ENCODE measurements at regions not wholly inside any gene's neighbourhood (a gene's known extent, or its start where the extent isn't known, plus 50 kb on each side); places are given as distances from the start of the nearest gene placed in this dataset.

GRCh38 chr14:84162633-84163032 lies 1367.3 kb upstream of the FLRT2 start:
- no peak for TF ChIP-seq CTCF (conservative IDR thresholded peaks at IDR 0.05; ENCODE audit: low read length)
- H3K4me3 ChIP-seq (ENCODE audit: low read length): no peak overlapping the region
- DNase-seq (ENCODE audit: low read depth): no peak

- no peak for DNase-seq (ENCODE audit: low read depth)
- no peak for TF ChIP-seq CTCF (conservative IDR thresholded peaks at IDR 0.05; ENCODE audit: low read length)
- no peak overlapping the region for H3K4me3 ChIP-seq (ENCODE audit: low read length)
Measured at GRCh38 chr14:84167026-84167425, 1362.9 kb upstream of the FLRT2 start.

GRCh38 chr14:84180336-84180735 lies 1349.6 kb upstream of the FLRT2 start:
- TF ChIP-seq CTCF (conservative IDR thresholded peaks at IDR 0.05; ENCODE audit: low read length): no peak
- no peak for DNase-seq (ENCODE audit: low read depth)

GRCh38 chr14:84181072-84181471 lies 1348.9 kb upstream of the FLRT2 start:
- no peak for DNase-seq (ENCODE audit: low read depth)
- TF ChIP-seq CTCF (conservative IDR thresholded peaks at IDR 0.05; ENCODE audit: low read length): no peak
- no peak overlapping the region for H3K4me3 ChIP-seq (ENCODE audit: low read length)

More at GRCh38 chr14:84180336-84180735, 1349.6 kb upstream of the FLRT2 start:
- H3K4me3 ChIP-seq (ENCODE audit: low read length): no peak overlapping the region

- DNase-seq (ENCODE audit: low read depth): no peak
- no peak overlapping the region for H3K4me3 ChIP-seq (ENCODE audit: low read length)
- no peak for TF ChIP-seq CTCF (conservative IDR thresholded peaks at IDR 0.05; ENCODE audit: low read length)
Measured at GRCh38 chr14:84195514-84195913, 1334.4 kb upstream of the FLRT2 start.

GRCh38 chr14:84197704-84198103 lies 1332.2 kb upstream of the FLRT2 start:
- no peak for DNase-seq (ENCODE audit: low read depth)
- no peak overlapping the region for H3K4me3 ChIP-seq (ENCODE audit: low read length)
- TF ChIP-seq CTCF (conservative IDR thresholded peaks at IDR 0.05; ENCODE audit: low read length): no peak

- TF ChIP-seq CTCF (conservative IDR thresholded peaks at IDR 0.05; ENCODE audit: low read length): no peak
- H3K4me3 ChIP-seq (ENCODE audit: low read length): no peak overlapping the region
- DNase-seq (ENCODE audit: low read depth): no peak
Measured at GRCh38 chr14:84202486-84202885, 1327.5 kb upstream of the FLRT2 start.
